HCT116 (cell line): ENCODE measurements at regions not wholly inside any gene's neighbourhood (a gene's known extent, or its start where the extent isn't known, plus 50 kb on each side); places are given as distances from the start of the nearest gene placed in this dataset.

Experiments used
- EGR1 ChIP-seq: IDR thresholded peaks from 2 replicates; pipeline ENCODE4 v1.6.1; 2012; ENCODE audit warnings: low read depth
- POLR2A ChIP-seq: IDR thresholded peaks from 2 replicates; pipeline ENCODE4 v1.7.0; 2011; ENCODE audit warnings: borderline replicate concordance; ENCODE audit not compliant: insufficient read depth, insufficient read length; ENCODE audit errors: extremely low read depth
- SIN3A ChIP-seq: IDR thresholded peaks from 2 replicates; pipeline ENCODE4 v1.6.1; 2012; ENCODE audit warnings: low read depth
- TCF7L2 ChIP-seq: IDR thresholded peaks from 2 replicates; pipeline ENCODE4 v1.7.0; 2011; ENCODE audit warnings: borderline replicate concordance, inconsistent platforms; ENCODE audit not compliant: insufficient read depth, insufficient read length; ENCODE audit errors: extremely low read depth
- TF ChIP-seq, protein P1 (sequence below), 3 experiments: fragments of 200-600 bp in 1 of 3; sonication (generic) in 1 of 3; IDR thresholded peaks in 2 of 3; conservative IDR thresholded peaks in 1 of 3; 2 replicates each; pipeline ENCODE4 v1.5.1; 2012 to 2017; ENCODE audit warnings: low read depth in 2 of 3, low read length in 2 of 3, antibody characterized with exemption in 1 of 3, borderline replicate concordance in 1 of 3, control low read depth in 1 of 3, mild to moderate bottlenecking in 1 of 3, mixed read lengths in 1 of 3, mixed run types in 1 of 3, moderate library complexity in 1 of 3; ENCODE audit not compliant: insufficient read depth in 1 of 3
- TF ChIP-seq, protein P2 (sequence below): IDR thresholded peaks from 2 replicates; pipeline ENCODE4 v1.6.1; 2011; ENCODE audit warnings: mild to moderate bottlenecking, low read length, moderate library complexity; ENCODE audit not compliant: insufficient replicate concordance; ENCODE audit errors: extremely low read depth
- TF ChIP-seq, protein P3 (sequence below): IDR thresholded peaks from 2 replicates; pipeline ENCODE4 v1.6.1; 2012
- TF ChIP-seq, protein P4 (sequence below): IDR thresholded peaks from 2 replicates; pipeline ENCODE4 v1.6.1; 2012; ENCODE audit warnings: low read depth
- TF ChIP-seq, protein P5 (sequence below): IDR thresholded peaks from 2 replicates; pipeline ENCODE4 v1.6.1; 2012

GRCh38 chr14:42368234-42368633, 761.6 kb downstream of the LRFN5 start:
- TF ChIP-seq, protein P1, sequence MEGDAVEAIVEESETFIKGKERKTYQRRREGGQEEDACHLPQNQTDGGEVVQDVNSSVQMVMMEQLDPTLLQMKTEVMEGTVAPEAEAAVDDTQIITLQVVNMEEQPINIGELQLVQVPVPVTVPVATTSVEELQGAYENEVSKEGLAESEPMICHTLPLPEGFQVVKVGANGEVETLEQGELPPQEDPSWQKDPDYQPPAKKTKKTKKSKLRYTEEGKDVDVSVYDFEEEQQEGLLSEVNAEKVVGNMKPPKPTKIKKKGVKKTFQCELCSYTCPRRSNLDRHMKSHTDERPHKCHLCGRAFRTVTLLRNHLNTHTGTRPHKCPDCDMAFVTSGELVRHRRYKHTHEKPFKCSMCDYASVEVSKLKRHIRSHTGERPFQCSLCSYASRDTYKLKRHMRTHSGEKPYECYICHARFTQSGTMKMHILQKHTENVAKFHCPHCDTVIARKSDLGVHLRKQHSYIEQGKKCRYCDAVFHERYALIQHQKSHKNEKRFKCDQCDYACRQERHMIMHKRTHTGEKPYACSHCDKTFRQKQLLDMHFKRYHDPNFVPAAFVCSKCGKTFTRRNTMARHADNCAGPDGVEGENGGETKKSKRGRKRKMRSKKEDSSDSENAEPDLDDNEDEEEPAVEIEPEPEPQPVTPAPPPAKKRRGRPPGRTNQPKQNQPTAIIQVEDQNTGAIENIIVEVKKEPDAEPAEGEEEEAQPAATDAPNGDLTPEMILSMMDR (IDR thresholded peaks at IDR 0.05 in 2 of 3, conservative IDR thresholded peaks at IDR 0.05 in 1 of 3; ENCODE audit: borderline replicate concordance in 1 of 3, insufficient read depth in 1 of 3, low read depth in 2 of 3, low read length in 2 of 3) = no peak
- TF ChIP-seq POLR2A (no peak), TCF7L2 (no peak), EGR1 (no peak), SIN3A (no peak)
- TF ChIP-seq, protein P2, sequence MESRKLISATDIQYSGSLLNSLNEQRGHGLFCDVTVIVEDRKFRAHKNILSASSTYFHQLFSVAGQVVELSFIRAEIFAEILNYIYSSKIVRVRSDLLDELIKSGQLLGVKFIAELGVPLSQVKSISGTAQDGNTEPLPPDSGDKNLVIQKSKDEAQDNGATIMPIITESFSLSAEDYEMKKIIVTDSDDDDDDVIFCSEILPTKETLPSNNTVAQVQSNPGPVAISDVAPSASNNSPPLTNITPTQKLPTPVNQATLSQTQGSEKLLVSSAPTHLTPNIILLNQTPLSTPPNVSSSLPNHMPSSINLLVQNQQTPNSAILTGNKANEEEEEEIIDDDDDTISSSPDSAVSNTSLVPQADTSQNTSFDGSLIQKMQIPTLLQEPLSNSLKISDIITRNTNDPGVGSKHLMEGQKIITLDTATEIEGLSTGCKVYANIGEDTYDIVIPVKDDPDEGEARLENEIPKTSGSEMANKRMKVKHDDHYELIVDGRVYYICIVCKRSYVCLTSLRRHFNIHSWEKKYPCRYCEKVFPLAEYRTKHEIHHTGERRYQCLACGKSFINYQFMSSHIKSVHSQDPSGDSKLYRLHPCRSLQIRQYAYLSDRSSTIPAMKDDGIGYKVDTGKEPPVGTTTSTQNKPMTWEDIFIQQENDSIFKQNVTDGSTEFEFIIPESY = no peak
- TF ChIP-seq, protein P3, sequence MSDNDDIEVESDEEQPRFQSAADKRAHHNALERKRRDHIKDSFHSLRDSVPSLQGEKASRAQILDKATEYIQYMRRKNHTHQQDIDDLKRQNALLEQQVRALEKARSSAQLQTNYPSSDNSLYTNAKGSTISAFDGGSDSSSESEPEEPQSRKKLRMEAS = no peak
- TF ChIP-seq, protein P4, sequence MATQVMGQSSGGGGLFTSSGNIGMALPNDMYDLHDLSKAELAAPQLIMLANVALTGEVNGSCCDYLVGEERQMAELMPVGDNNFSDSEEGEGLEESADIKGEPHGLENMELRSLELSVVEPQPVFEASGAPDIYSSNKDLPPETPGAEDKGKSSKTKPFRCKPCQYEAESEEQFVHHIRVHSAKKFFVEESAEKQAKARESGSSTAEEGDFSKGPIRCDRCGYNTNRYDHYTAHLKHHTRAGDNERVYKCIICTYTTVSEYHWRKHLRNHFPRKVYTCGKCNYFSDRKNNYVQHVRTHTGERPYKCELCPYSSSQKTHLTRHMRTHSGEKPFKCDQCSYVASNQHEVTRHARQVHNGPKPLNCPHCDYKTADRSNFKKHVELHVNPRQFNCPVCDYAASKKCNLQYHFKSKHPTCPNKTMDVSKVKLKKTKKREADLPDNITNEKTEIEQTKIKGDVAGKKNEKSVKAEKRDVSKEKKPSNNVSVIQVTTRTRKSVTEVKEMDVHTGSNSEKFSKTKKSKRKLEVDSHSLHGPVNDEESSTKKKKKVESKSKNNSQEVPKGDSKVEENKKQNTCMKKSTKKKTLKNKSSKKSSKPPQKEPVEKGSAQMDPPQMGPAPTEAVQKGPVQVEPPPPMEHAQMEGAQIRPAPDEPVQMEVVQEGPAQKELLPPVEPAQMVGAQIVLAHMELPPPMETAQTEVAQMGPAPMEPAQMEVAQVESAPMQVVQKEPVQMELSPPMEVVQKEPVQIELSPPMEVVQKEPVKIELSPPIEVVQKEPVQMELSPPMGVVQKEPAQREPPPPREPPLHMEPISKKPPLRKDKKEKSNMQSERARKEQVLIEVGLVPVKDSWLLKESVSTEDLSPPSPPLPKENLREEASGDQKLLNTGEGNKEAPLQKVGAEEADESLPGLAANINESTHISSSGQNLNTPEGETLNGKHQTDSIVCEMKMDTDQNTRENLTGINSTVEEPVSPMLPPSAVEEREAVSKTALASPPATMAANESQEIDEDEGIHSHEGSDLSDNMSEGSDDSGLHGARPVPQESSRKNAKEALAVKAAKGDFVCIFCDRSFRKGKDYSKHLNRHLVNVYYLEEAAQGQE = no peak
- TF ChIP-seq, protein P5, sequence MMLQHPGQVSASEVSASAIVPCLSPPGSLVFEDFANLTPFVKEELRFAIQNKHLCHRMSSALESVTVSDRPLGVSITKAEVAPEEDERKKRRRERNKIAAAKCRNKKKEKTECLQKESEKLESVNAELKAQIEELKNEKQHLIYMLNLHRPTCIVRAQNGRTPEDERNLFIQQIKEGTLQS = no peak
